ENCODE measurements at regions not wholly inside any gene's neighbourhood (a gene's known extent, or its start where the extent isn't known, plus 50 kb on each side); places are given as distances from the start of the nearest gene placed in this dataset.

DNA sequence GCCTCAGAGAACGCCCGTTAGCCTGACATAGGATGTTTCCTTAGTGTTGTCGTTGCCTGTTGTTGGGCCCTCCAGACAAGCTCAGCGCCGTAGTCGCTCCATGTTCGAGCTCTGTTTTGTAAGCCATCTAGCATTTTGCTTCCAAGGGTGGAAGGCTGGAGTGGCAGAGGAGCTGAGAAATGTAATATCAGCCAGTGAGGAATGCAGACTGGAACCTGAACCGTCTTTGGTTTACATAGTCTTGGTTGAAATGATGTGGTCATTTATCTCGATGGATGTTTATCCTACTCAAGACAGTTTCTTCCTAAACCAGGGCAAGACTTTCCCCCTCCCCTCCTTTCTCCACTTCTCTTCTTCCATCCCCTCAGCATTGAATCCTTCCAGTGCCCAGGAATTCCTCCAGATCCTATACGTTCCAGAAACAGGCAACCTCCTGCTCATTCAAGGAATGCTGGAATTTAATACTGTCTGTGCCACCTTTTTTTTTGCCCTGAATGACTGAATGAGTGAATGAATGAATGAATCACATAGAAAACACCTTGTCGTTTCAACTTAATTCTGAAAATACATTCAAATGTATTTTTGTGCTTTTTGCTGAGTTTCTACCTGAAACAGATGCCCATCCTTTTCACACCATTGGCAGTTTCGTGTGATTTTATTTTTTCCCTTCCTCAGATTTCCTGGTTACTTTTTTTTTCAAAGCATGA is 109.5 kb upstream of the MBNL2 start:
- FAIRE-seq: no peak

DNA sequence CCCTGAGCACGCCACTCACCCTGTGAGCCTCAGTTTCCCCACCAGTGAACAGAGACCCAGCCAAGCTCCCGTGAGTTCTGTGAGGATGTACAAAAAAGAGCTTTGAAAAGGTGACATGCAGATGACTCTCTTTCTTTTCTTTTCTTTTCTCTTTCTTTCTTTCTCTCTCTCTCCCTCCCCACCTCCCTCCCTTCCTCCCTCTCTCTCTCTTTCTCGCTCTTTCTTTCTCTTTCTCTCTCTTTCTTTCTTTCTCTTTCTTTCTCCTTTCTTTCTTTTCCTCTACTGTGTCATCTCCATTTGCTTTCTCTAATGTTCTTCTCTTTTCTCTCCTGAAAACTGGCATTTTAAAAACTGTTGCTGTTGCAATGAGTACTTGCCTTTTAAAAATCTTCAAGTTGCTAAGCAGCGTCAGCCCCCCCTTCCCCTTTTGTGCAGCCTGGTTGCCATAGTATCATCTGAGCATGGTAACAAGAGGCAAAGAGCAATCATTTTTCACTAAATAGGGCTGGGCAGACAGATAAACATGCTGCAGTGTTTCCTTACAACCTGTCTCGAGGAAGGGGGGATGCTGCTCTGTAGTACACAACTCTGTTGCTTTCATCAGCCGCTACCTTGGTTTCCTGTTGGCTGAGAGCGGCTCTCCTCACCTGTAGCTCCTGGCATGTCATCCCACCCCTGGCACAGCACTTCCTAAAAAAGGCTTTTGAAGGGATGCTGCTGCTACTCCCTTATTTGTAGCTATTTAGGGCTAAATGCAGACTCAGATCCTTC is 108.7 kb upstream of the MBNL2 start:
- no peak for FAIRE-seq

GRCh38 chr13:97114651-97115050 is 107.5 kb upstream of the MBNL2 start:
- no peak for FAIRE-seq

GRCh38 chr13:97116754-97117153 is 105.4 kb upstream of the MBNL2 start:
- no peak for FAIRE-seq

DNA sequence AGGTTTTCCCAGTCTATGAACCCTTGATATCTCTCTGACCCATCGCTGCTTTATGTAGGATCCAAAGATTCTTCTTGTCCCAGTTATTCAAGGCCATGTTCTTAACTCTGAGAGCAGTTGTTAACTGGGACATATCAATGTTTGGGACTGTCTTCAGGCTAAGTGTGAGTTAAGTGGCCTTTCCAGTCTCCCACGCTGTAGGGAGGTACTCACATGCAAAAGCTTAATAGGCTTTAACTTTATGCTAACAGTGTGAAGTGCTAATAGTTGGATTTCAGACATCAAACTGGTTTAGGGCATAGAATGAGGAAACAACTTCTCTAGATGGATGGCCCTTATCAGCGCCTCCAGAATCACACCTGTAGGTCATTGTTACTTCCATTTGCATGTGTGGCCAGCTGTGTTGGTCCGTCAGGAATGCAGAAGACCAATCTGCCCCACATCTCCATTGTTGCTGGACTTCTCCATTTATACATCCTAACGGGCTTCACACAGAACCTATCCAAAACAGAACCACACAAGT is 104.7 kb upstream of the MBNL2 start:
- no peak for FAIRE-seq

- FAIRE-seq: no peak
These were observed 102.2 kb upstream of the MBNL2 start for GRCh38 chr13:97119943-97120342.

GRCh38 chr13:97120346-97120745 is 101.8 kb upstream of the MBNL2 start:
- no peak for FAIRE-seq

- FAIRE-seq: no peak
These were observed 101.2 kb upstream of the MBNL2 start for GRCh38 chr13:97120976-97121375.

DNA sequence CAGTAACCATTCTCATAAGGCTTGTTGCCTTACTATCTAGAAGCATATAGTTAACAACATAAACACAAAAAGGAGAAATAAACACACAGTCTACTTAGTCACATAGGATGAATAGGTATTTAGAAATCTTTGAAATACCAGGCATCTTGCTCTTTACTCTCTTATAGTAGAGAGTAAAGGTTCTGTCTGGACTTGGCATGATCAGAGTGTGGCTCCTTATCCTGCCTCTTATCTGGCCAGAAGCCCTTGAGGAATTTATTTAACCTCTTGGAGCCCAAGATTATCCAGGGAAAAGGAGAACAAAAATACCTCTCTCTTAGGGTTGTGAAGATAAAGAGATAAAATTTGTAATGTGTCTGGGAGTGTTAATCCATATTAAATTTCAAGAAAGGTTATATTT is 100.2 kb upstream of the MBNL2 start:
- no peak for FAIRE-seq

- no peak for FAIRE-seq
These were observed 99.6 kb upstream of the MBNL2 start for GRCh38 chr13:97122381-97122996.

GRCh38 chr13:97124206-97124605 is 97.9 kb upstream of the MBNL2 start:
- no peak for FAIRE-seq

DNA sequence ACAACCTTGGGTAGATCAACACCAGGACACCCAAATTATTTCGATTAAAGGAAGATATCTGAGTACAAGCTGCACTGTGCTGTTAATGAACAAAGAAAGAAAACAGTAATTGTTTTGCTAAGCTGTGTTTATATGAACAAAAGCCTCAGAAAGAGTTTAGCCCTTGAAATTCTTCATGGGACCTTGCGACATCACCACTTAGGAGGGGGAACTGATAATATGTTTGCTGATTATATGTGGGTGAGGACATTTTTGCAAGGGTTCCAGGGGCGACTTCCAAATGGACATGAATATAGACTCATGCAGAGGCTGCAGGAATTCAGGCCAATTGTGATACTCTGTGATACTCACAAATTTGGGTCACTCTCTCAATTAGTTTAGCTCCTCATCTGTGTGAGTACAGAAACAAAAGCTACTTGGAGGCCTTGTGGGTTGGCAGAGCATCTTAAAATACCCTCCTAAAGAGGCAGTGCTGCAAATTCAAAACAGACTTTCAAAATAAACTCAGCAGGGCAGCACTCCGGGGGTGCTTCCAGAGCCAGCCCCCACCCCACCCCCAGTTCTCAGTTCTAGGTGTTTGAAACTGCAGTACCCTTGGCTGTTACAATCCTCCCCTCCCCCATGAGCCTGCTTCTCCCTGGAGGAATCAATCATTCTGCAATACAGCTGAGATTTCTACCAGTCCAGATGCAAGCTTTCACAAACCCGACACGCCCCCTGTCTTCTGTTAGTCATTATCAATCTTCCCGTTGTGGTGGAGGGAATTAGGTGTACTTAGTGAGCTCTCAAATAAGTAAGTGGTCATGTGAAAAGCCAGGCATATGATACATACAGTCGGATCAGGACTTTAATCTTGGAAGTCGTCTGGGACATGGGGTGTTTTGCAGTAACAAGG is 97.0 kb upstream of the MBNL2 start:
- FAIRE-seq: no peak

DNA sequence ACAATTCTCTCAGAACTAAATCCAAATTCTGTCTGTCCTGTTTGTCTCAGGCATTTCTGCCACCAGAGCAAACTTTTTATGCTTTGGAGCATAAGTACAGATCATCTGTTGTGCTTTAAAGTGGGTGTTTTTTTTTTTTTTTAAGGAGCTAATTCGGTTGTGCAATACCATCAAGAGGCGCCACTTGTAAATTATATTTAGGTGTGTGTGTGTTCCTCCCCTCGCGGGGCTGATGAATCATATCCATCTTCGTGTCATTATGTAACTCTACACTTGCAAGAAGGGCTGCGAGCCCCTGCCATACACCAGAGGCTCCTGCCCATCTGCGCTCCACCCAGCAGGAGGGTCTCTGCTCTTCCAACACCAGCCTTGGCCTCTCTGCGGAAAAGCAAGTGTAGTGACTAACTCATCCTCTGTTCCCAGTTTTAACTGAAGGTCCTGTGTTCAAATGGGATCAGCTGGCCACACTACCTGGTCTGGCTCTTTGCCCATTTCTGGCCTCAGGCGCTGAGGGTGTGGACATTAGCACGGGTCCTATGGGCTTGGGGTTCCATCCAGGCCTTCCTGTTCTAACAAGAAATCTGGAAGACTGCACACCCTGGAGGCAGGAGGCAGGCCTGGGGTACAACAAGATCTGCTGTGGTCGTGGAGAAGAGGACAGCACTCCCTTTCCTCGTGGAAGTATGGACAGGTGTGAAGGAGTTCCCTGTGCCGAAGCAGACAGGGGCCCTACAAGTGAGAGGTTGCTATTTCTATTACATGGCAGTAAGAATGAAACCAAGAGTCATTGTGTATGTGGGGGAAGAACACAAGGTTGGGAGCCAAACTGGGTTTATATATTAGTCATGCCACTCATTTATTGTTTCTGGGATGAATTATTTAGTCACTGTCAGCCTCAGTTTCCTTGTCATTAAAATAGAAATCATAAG is 96.1 kb upstream of the MBNL2 start:
- no peak for FAIRE-seq

- no peak for FAIRE-seq
These were observed 94.3 kb upstream of the MBNL2 start for GRCh38 chr13:97127842-97128241.

DNA sequence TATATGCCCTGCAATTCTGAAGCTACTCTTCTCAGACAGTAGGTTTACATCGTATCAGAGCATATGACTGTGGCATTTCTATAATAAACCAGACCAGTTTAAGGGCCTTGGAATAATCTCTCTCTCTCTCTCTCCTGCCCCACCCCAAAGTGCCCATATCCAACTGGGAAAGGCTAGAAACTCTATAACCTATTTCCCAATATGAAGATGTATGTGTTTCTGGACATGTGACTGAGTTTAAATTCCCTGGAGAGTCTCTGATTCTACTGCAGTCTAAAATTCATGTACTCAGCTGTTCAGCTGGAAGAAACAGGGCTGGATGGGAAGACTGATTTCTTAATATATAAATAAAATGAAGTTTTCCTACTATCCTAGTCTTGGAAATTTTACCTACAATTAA is 91.9 kb upstream of the MBNL2 start:
- no peak for FAIRE-seq

GRCh38 chr13:97131447-97131846 is 90.7 kb upstream of the MBNL2 start:
- no peak for FAIRE-seq

DNA sequence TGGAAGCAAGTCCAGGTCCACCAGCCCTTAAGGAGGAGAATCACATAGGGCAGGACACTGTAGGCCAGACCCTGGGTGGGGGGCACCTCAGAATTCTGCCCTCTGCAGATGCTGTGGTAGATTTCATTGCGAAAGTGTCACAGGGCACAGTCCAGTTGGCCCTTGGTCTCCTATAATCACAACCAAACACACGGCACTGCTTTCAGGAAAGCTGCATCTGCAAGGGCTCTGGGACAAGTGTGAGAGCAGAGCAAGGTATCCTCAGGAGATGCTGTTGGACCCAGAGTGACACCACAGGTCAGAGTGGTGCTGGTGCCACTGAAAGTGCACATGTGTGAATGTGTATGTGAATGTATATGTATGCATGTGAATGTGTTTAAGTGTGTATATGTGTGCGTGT is 88.6 kb upstream of the MBNL2 start:
- no peak for FAIRE-seq

DNA sequence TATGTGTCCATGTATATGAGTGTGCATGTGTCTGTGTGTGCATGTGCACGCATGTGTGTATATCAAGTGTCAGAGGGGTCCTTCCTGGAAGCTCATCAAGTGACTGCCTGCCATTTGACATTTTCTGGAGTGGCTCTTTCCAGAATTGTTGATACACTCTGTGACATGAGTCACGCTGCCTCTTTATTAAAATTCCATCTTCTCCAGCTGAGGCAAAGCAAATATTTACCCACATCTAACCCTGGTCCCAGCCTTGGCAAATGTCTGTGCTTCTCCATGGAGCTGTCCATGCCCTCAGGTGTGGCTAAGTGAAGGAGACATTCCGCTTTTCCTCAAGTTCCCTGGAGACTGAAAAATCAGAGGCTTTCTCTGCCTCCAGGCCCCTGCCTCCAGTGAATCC is 88.2 kb upstream of the MBNL2 start:
- FAIRE-seq: no peak

DNA sequence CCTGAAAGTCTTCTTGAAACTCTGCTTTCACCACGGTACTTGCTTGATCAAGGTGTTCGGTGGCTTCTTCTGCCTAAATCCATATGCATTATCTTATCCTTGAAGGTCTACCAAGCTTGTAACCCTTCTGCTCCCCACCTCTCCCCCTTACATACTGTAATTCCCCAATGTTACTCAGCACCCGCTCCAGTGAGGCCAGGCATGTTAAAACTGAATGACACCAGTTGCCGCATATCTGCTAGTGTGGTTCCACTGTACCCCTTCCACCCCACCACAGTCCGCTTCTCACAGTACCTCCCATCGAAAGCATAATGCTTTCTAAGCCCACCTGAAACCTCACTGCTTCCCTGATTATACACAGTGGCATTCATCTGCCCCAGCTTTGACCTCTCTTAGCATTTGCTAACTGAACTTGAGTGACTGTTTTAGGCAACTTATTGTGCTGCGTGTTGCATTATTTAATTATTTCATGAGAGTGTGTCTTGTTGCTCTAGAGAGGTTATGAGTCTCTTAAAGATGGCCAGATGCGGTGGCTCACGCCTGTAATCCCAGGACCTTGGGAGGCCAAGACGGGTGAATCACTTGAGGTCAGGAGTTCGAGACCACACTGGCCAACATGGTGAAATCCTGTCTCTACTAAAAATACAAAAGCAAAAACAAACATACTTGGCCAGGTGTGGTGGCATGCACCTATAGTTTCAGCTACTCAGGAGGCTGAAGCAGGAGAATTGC is 87.6 kb upstream of the MBNL2 start:
- no peak for FAIRE-seq

DNA sequence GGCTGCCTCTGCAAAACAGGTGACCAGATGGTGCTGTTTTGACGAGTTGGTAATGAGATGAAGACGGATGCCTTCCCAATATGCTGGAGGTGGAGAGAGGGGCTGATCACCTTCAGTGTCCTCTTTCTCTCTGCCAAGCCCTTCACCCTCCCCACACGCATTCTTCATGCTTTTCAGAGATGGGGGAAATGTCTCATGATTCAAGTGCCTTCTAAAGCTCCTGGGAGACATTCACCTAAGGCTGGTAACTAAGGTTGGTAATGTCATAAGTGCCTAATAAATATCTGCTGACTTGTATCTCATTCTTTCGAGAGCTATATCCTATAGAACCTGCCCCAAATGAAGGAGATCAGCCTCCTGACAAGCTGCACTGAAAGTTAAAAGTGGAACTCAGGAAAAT is 86.2 kb upstream of the MBNL2 start:
- no peak for FAIRE-seq

DNA sequence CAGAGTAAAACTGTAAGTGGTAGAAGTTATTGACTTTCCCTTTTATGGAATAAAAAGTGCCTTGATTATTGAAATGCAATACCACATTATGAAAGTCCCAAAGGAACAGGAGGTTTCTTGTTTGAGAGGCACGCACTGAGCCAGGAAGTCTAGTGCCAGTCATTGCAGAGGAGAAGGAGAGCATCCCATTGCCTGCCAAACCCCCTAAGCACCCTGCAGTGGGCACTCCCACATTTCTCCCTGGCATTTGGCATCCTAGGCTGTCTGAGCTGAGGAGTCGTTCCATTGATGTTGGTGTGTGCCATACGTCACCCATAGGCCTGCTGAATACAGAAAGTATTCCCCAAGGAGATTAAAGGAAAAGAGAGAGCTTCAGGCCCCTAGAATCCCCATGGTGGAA is 85.7 kb upstream of the MBNL2 start:
- FAIRE-seq: no peak

Data from A204.1 (cell line).